ENCODE measurements at regions not wholly inside any gene's neighbourhood (a gene's known extent, or its start where the extent isn't known, plus 50 kb on each side); places are given as distances from the start of the nearest gene placed in this dataset.

DNA sequence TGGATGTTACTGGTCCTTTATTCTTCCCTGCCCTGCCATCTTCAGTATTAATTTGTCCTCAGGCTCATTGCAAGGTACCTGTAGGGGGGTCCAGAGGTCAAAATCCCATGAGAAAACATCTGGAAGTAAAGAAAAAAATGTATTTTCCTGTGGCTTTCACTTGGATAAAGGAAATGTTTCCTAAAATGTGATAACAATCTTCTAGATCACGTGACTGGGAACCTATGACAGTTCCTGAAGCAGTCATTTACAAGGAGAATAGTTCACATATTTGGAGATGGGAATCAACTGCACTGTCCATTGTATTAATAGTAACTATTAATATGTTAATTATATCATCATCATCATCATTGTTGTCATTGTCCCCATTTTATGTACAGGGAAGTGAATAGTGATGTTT is 915.1 kb upstream of the EEF2KMT start:
- DNase-seq (ENCODE audit: low read depth): no peak
- TF ChIP-seq, protein P1, sequence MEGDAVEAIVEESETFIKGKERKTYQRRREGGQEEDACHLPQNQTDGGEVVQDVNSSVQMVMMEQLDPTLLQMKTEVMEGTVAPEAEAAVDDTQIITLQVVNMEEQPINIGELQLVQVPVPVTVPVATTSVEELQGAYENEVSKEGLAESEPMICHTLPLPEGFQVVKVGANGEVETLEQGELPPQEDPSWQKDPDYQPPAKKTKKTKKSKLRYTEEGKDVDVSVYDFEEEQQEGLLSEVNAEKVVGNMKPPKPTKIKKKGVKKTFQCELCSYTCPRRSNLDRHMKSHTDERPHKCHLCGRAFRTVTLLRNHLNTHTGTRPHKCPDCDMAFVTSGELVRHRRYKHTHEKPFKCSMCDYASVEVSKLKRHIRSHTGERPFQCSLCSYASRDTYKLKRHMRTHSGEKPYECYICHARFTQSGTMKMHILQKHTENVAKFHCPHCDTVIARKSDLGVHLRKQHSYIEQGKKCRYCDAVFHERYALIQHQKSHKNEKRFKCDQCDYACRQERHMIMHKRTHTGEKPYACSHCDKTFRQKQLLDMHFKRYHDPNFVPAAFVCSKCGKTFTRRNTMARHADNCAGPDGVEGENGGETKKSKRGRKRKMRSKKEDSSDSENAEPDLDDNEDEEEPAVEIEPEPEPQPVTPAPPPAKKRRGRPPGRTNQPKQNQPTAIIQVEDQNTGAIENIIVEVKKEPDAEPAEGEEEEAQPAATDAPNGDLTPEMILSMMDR (IDR thresholded peaks at IDR 0.05; ENCODE audit: insufficient read depth, low read depth, low read length): no peak
- H3K4me3 ChIP-seq (ENCODE audit: low read depth, low read length): no peak overlapping the region

DNA sequence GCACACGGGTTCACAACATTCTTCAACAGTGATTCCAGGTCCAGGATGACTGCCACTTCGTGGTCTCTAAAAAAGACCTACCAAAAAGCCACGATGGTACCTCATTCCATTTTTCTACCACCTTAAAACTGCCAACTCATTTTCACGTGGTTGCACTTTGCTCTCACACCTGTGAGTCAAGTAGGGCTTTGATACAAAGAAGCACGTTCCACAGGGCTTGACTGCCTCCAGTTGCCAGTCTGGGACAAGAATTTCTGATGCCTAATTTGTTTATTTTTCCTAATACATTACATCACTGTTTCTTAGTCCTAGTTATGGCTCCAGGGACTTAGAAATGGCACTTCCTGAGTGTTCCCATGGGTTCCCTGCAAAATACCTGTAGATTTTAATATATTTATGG is 911.6 kb upstream of the EEF2KMT start:
- DNase-seq (ENCODE audit: low read depth): no peak
- TF ChIP-seq, protein P1 (IDR thresholded peaks at IDR 0.05; ENCODE audit: insufficient read depth, low read depth, low read length): no peak
- H3K4me3 ChIP-seq (ENCODE audit: low read depth, low read length): no peak overlapping the region

DNA sequence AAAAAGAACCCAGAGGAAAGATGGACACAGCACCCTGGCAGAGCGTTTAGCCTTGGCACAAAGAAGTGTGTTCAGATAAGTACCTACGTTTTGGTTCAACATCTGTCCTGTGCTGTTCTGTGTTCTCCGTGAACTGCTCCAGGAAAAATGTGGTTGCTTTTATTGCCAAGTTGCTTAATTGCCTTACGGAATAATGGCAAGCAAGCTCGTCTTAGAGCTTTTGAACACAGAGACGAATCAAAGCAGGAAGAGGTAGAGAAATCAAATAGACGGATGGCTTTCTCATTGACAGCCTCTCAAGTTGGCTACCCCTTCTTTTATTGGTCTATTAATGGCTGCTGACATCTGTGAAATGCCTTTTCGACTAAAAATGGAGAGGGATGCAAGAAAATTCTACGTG is 911.1 kb upstream of the EEF2KMT start:
- no peak overlapping the region for H3K4me3 ChIP-seq (ENCODE audit: low read depth, low read length)
- TF ChIP-seq, protein P1 (IDR thresholded peaks at IDR 0.05; ENCODE audit: insufficient read depth, low read depth, low read length): no peak
- DNase-seq (ENCODE audit: low read depth): no peak

DNA sequence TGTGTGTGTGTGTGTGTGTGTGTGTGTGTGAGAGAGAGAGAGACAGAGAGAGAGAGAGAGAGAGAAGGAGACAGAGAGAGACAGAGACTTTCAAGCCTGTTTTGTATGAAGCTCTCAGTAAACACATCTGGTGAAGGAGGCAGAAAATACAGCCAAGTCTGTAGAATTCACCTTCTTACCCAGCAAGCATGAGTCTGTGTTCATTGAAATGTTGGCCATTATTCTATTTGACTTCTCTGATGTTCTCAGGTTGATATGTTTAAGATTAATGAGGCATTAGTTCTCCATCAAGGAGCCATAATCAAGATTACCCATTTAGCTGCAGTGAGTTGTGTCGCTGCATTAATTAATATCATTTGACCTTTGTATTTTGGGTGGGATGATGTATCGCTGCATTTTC is 895.8 kb upstream of the EEF2KMT start:
- TF ChIP-seq, protein P1 (IDR thresholded peaks at IDR 0.05; ENCODE audit: insufficient read depth, low read depth, low read length): no peak
- H3K4me3 ChIP-seq (ENCODE audit: low read depth, low read length): no peak overlapping the region
- no peak for DNase-seq (ENCODE audit: low read depth)

DNA sequence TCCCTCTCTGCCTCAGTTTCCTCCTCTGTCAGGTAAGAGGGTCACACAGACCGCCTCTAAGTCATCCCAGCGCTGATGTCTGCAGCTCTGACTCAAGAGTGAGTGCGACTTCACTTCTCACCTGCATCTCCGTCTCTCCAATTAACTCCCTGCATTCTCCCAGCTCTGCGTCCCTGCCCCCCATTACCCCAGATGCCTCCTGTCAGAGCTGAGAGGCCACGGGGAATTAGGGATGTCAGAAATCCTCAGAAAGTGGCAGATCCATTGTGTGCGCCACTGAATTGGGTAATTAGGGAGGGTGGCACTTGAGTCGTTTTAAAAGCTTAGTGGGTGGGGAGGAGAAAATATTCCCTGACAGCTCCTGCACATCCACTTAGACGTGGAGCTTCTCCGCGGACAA is 885.4 kb upstream of the EEF2KMT start:
- TF ChIP-seq, protein P1 (IDR thresholded peaks at IDR 0.05; ENCODE audit: insufficient read depth, low read depth, low read length): no peak
- DNase-seq (ENCODE audit: low read depth): no peak
- H3K4me3 ChIP-seq (ENCODE audit: low read depth, low read length): no peak overlapping the region

DNA sequence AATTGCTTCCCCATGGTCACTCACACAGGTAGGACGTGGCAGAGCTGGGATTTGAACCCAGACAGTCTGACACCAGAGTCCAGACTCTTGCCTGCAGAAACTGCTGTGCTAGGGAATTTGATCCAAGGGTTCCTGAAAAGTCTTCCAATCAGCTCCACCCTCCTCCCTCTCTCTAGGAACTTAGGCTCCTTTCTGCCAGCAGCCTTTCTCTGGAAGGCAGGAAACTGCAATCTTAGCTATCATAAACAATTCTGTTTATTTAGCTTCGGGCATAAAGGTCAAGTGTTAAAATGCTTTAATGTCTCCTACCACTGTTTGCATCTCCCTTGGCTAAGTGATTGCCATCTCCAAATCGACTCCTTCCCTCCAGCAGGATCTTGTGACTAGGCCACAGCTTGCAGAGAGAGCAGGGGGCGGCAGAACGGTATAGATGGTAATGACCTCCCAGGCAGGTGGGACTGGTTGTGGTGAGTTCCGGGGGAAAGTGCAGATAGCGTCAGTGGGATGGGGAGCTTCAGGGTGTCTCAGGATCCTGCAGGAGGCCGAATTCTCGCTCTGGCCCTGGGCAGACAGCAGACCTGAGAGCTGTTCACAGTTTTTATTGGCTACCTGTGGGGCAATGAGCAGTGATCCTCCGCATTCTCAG is 882.4 kb upstream of the EEF2KMT start:
- DNase-seq (ENCODE audit: low read depth): no peak
- TF ChIP-seq, protein P1 (IDR thresholded peaks at IDR 0.05; ENCODE audit: insufficient read depth, low read depth, low read length): no peak
- H3K4me3 ChIP-seq (ENCODE audit: low read depth, low read length): no peak overlapping the region

DNA sequence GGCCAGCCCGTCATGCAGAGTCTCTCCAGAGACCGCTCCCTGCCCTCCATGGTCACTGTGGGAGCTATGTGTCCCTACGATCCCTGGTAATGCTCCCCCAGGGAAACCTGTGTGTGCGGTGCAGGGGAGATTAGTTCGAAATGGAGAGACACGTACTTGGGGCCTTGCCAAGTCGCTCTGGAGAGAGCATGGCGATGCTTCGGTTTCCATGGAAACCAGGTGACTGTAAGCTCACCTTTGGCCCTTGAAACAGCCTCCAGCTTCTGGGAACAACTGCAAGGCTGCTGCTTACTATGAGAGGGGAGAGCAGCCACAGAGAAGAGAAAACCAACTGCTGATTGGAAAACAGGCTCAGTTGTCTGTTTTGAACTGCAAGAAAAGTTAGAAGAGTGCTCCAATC is 879.7 kb upstream of the EEF2KMT start:
- H3K4me3 ChIP-seq (ENCODE audit: low read depth, low read length): no peak overlapping the region
- TF ChIP-seq, protein P1 (IDR thresholded peaks at IDR 0.05; ENCODE audit: insufficient read depth, low read depth, low read length): no peak
- no peak for DNase-seq (ENCODE audit: low read depth)

Data from fibroblast of villous mesenchyme (primary cell).